Cardiac fibroblast (primary cell): ENCODE measurements at regions not wholly inside any gene's neighbourhood (a gene's known extent, or its start where the extent isn't known, plus 50 kb on each side); places are given as distances from the start of the nearest gene placed in this dataset.

ENCODE experiments used
- DNase-seq, 2 donors: peaks; one replicate each; pipeline versions ENCODE4 v3.0.0 to v3.0.0-alpha.2; 2010; ENCODE audit warnings: low read depth in 2 of 2
- H3K4me3 ChIP-seq, 2 donors: replicated peaks in 1 of 2; 1 replicate in 1 of 2; 2 replicates in 1 of 2; pipeline ENCODE4 v1.5.1; 2011; ENCODE audit warnings: low read depth in 2 of 2, low read length in 2 of 2, mild to moderate bottlenecking in 2 of 2, moderate library complexity in 1 of 2
- CTCF ChIP-seq: IDR thresholded peaks from one replicate; pipeline ENCODE4 v1.5.1; 2011; ENCODE audit warnings: low read depth, mild to moderate bottlenecking, low read length, inconsistent platforms

- no peak for TF ChIP-seq CTCF
- no peak overlapping the region for H3K4me3 ChIP-seq
- DNase-seq: peak in 1 of 2 donors; percentile 5
These were observed 143.3 kb upstream of the SMARCA2 start for GRCh38 chr9:1871626-1872419.

- no peak overlapping the region for H3K4me3 ChIP-seq
- no peak for DNase-seq
- no peak for TF ChIP-seq CTCF
These were observed 139.8 kb upstream of the SMARCA2 start for GRCh38 chr9:1875251-1875851.

GRCh38 chr9:1875921-1876448 is 139.2 kb upstream of the SMARCA2 start:
- DNase-seq: no peak
- H3K4me3 ChIP-seq: no peak overlapping the region
- no peak for TF ChIP-seq CTCF

- no peak for TF ChIP-seq CTCF
- DNase-seq: no peak
- no peak overlapping the region for H3K4me3 ChIP-seq
These were observed 138.2 kb upstream of the SMARCA2 start for GRCh38 chr9:1876891-1877496.

GRCh38 chr9:1877951-1878350 is 137.2 kb upstream of the SMARCA2 start:
- no peak overlapping the region for H3K4me3 ChIP-seq
- no peak for DNase-seq

GRCh38 chr9:1878811-1879210 is 136.3 kb upstream of the SMARCA2 start:
- no peak overlapping the region for H3K4me3 ChIP-seq
- no peak for DNase-seq
- no peak for TF ChIP-seq CTCF

More at GRCh38 chr9:1877951-1878350, 137.2 kb upstream of the SMARCA2 start:
- no peak for TF ChIP-seq CTCF
